Spleen (tissue), 11 donors: ENCODE measurements at regions not wholly inside any gene's neighbourhood (a gene's known extent, or its start where the extent isn't known, plus 50 kb on each side); places are given as distances from the start of the nearest gene placed in this dataset.

ENCODE experiments used
- DNase-seq: peaks from one replicate; pipeline ENCODE4 v3.0.0-alpha.2; 2020
- H3K27ac ChIP-seq, 8 donors: fragments of 200-600 bp; sonication (generic) in 7 of 8; 1 replicate in 4 of 8; 2 replicates in 4 of 8; pipeline versions ENCODE4 v1.5.0 to v1.8.0; 2016 to 2021; ENCODE audit warnings: inconsistent platforms in 4 of 8, mild to moderate bottlenecking in 4 of 8, moderate library complexity in 1 of 8
- H3K27me3 ChIP-seq, 7 donors: fragments of 200-600 bp; sonication (generic) in 6 of 7; replicated peaks in 1 of 7; 1 replicate in 4 of 7; 2 replicates in 3 of 7; pipeline versions ENCODE4 v1.5.0 to v1.8.0; 2016 to 2021; ENCODE audit warnings: inconsistent platforms in 3 of 7, mild to moderate bottlenecking in 1 of 7
- H3K36me3 ChIP-seq, 6 donors: fragments of 200-600 bp; sonication (generic) in 5 of 6; 1 replicate in 4 of 6; 2 replicates in 2 of 6; pipeline versions ENCODE4 v1.5.0 to v1.8.0; 2016 to 2021; ENCODE audit warnings: inconsistent platforms in 2 of 6
- H3K4me1 ChIP-seq, 6 donors: fragments of 200-600 bp; sonication (generic) in 5 of 6; 1 replicate in 3 of 6; 2 replicates in 3 of 6; pipeline versions ENCODE4 v1.5.0 to v1.8.0; 2016 to 2021; ENCODE audit warnings: inconsistent platforms in 3 of 6
- H3K4me3 ChIP-seq, 8 donors: fragments of 200-600 bp; sonication (generic) in 7 of 8; 1 replicate in 4 of 8; 2 replicates in 4 of 8; pipeline versions ENCODE4 v1.5.0 to v1.8.0; 2016 to 2021; ENCODE audit warnings: inconsistent platforms in 4 of 8, mild to moderate bottlenecking in 4 of 8, moderate library complexity in 2 of 8
- H3K9me3 ChIP-seq, 8 donors: fragments of 200-600 bp; sonication (generic) in 7 of 8; 1 replicate in 4 of 8; 2 replicates in 4 of 8; pipeline versions ENCODE4 v1.5.0 to v1.8.0; 2016 to 2021; ENCODE audit warnings: inconsistent platforms in 4 of 8
- CTCF ChIP-seq, 11 experiments: fragments of 200-600 bp in 7 of 11; fragments of 450-650 bp in 4 of 11; sonication (generic) in 4 of 11; IDR thresholded peaks in 8 of 11; conservative IDR thresholded peaks in 3 of 11; 1 replicate in 7 of 11; 2 replicates in 4 of 11; pipeline versions ENCODE4 v1.4.0 to v1.8.0; 2016 to 2021; ENCODE audit warnings: antibody characterized with exemption in 11 of 11, inconsistent platforms in 4 of 11, mild to moderate bottlenecking in 1 of 11
- POLR2A ChIP-seq, 3 donors: fragments of 450-650 bp; IDR thresholded peaks; one replicate each; pipeline ENCODE4 v1.5.1; 2017; ENCODE audit warnings: antibody characterized with exemption in 3 of 3, mild to moderate bottlenecking in 1 of 3
- POLR2AphosphoS5 ChIP-seq, 3 donors: sonication (generic); formaldehyde crosslinking; IDR thresholded peaks; one replicate each; pipeline ENCODE4 v1.5.1; 2017; ENCODE audit warnings: antibody characterized with exemption in 3 of 3
- WGBS, 5 donors: extraction: QIAGEN DNeasy Blood & Tissue Kit in 3 of 5; methylation state at CpG; one replicate each; pipeline versions ENCODE4 v1.1.5 to v1.1.7; 2013 to 2018; 5-methylcytosine and 5-hydroxymethylcytosine counted together
- intact Hi-C: fragments of 100-400 bp; cut with DNase I; formaldehyde crosslinking; loops from one replicate; pipeline ENCODE4 v1.15.0; 2023; ENCODE audit warnings: low total_unique reads
- donor health status: healthy with polysubstance abuse.
- donor health status: DM: no; HTN: no; CAD: no; lungs with moderate emphysema.
- donor health status: DM: no; HTN: no; CAD: no.
- donor health status: Bipolar disorder and iron deficiency.
- donor health status: healthy.
- donor health status: DM: no; HTN: no; CAD: no.
- donor health status: DM: yes; HTN: yes; CAD: no.

GRCh38 chr13:90689111-90689510 is 658.4 kb upstream of the MIR17HG start:
- TF ChIP-seq POLR2AphosphoS5 (IDR thresholded peaks at IDR 0.05): no peak
- TF ChIP-seq POLR2A (IDR thresholded peaks at IDR 0.05): no peak
- H3K4me3 ChIP-seq: no peak overlapping the region
- H3K9me3 ChIP-seq: no peaks in the 10 kb centered on the region
- H3K27me3 ChIP-seq: no peaks in the 10 kb centered on the region
- H3K27ac ChIP-seq: no peak overlapping the region
- WGBS, 5 donors: 87 to 97% (median 92%) methylated on average over 3 of the region's 3 CpGs
- intact Hi-C loops: no loop called here
- no peaks in the 10 kb centered on the region for H3K4me1 ChIP-seq
- H3K36me3 ChIP-seq: no peaks in the 10 kb centered on the region
- DNase-seq: no peak

GRCh38 chr13:90690458-90691080 is 656.9 kb upstream of the MIR17HG start:
- Histone ChIP-seq H3K27ac (no peak overlapping the region), H3K4me1 (no peaks in the 10 kb centered on the region), H3K4me3 (no peak overlapping the region), H3K9me3 (no peaks in the 10 kb centered on the region), H3K27me3 (no peaks in the 10 kb centered on the region), H3K36me3 (no peaks in the 10 kb centered on the region)
- 76 to 92% (median 86%) methylated on average over 5 of the region's 5 CpGs for WGBS, 5 donors
- intact Hi-C loops: no loop called here
- TF ChIP-seq CTCF (IDR thresholded peaks at IDR 0.05 in 8 of 11, conservative IDR thresholded peaks at IDR 0.05 in 3 of 11) (no peak), POLR2AphosphoS5 (IDR thresholded peaks at IDR 0.05) (no peak), POLR2A (IDR thresholded peaks at IDR 0.05) (no peak)
- DNase-seq: no peak

- no peak for DNase-seq
- no peaks in the 10 kb centered on the region for H3K27me3 ChIP-seq
- no peaks in the 10 kb centered on the region for H3K36me3 ChIP-seq
- intact Hi-C loops: no loop called here
- H3K4me1 ChIP-seq: no peaks in the 10 kb centered on the region
- TF ChIP-seq POLR2AphosphoS5 (IDR thresholded peaks at IDR 0.05) (no peak), POLR2A (IDR thresholded peaks at IDR 0.05) (no peak)
- no peak overlapping the region for H3K4me3 ChIP-seq
- WGBS, 5 donors: 57 to 79% (median 70%) methylated on average over 1 of the region's 1 CpG
- H3K27ac ChIP-seq: no peak overlapping the region
- H3K9me3 ChIP-seq: no peaks in the 10 kb centered on the region
Measured at GRCh38 chr13:90696254-90696653, 651.2 kb upstream of the MIR17HG start.

- no peaks in the 10 kb centered on the region for H3K36me3 ChIP-seq
- no peaks in the 10 kb centered on the region for H3K27me3 ChIP-seq
- 83 to 92% (median 85%) methylated on average over 5 of the region's 5 CpGs for WGBS, 5 donors
- DNase-seq: no peak
- no peak overlapping the region for H3K27ac ChIP-seq
- H3K9me3 ChIP-seq: no peaks in the 10 kb centered on the region
- intact Hi-C loops: no loop called here
- no peak overlapping the region for H3K4me3 ChIP-seq
- no peaks in the 10 kb centered on the region for H3K4me1 ChIP-seq
- no peak for TF ChIP-seq POLR2A (IDR thresholded peaks at IDR 0.05)
- TF ChIP-seq POLR2AphosphoS5 (IDR thresholded peaks at IDR 0.05): no peak
- TF ChIP-seq CTCF (IDR thresholded peaks at IDR 0.05 in 8 of 11, conservative IDR thresholded peaks at IDR 0.05 in 3 of 11): no peak
Measured at GRCh38 chr13:90696656-90697055, 650.8 kb upstream of the MIR17HG start.

- DNase-seq: no peak
- Histone ChIP-seq H3K27me3 (no peaks in the 10 kb centered on the region), H3K4me3 (no peak overlapping the region), H3K9me3 (peaks cover 0 to 6% (median 0%) of the 10 kb centered on the region in 8 donors), H3K27ac (no peak overlapping the region), H3K4me1 (no peaks in the 10 kb centered on the region), H3K36me3 (no peaks in the 10 kb centered on the region)
- TF ChIP-seq CTCF (IDR thresholded peaks at IDR 0.05 in 8 of 11, conservative IDR thresholded peaks at IDR 0.05 in 3 of 11): no peak
- no peak for TF ChIP-seq POLR2A (IDR thresholded peaks at IDR 0.05)
- no peak for TF ChIP-seq POLR2AphosphoS5 (IDR thresholded peaks at IDR 0.05)
- WGBS, 5 donors: 70 to 96% (median 90%) methylated on average over 1 of the region's 1 CpG
- intact Hi-C loops: no loop called here
Measured at GRCh38 chr13:90700340-90700739, 647.1 kb upstream of the MIR17HG start.
